GM23248 (cell line): ENCODE measurements at regions not wholly inside any gene's neighbourhood (a gene's known extent, or its start where the extent isn't known, plus 50 kb on each side); places are given as distances from the start of the nearest gene placed in this dataset.

Experiments
- DNase-seq: peaks from one replicate; pipeline ENCODE4 v3.0.0-alpha.2; 2015
- H2AFZ ChIP-seq: fragments of 200-600 bp; sonication (generic); 2 replicates; pipeline ENCODE4 v1.6.1; 2016; ENCODE audit warnings: antibody characterized with exemption
- H3F3A ChIP-seq: fragments of 200-600 bp; sonication (generic); 2 replicates; pipeline ENCODE4 v1.6.1; 2016; ENCODE audit warnings: mild to moderate bottlenecking, antibody characterized with exemption, mixed run types; ENCODE audit not compliant: insufficient read depth
- H3K27ac ChIP-seq: fragments of 200-600 bp; sonication (generic); 2 replicates; pipeline ENCODE4 v1.5.1; 2016; ENCODE audit warnings: mild to moderate bottlenecking
- H3K27me3 ChIP-seq: fragments of 200-600 bp; sonication (generic); replicated peaks from 2 replicates; pipeline ENCODE4 v1.6.1; 2016; ENCODE audit warnings: mild to moderate bottlenecking; ENCODE audit not compliant: insufficient read depth
- H3K36me3 ChIP-seq: fragments of 200-600 bp; sonication (generic); 2 replicates; pipeline ENCODE4 v1.6.1; 2016; ENCODE audit warnings: low read depth, mild to moderate bottlenecking
- H3K4me1 ChIP-seq: fragments of 200-600 bp; sonication (generic); 2 replicates; pipeline ENCODE4 v1.6.1; 2016; ENCODE audit warnings: mild to moderate bottlenecking; ENCODE audit not compliant: insufficient read depth
- H3K4me2 ChIP-seq: fragments of 200-600 bp; sonication (generic); one replicate; pipeline ENCODE4 v1.6.1; 2016; ENCODE audit warnings: mild to moderate bottlenecking; ENCODE audit not compliant: unreplicated experiment
- H3K4me3 ChIP-seq: fragments of 200-600 bp; sonication (generic); 2 replicates; pipeline ENCODE4 v1.5.1; 2016; ENCODE audit warnings: mild to moderate bottlenecking
- H3K79me2 ChIP-seq: fragments of 200-600 bp; sonication (generic); 2 replicates; pipeline ENCODE4 v1.6.1; 2016; ENCODE audit warnings: mild to moderate bottlenecking; ENCODE audit not compliant: insufficient read depth
- H3K9ac ChIP-seq: fragments of 200-600 bp; sonication (generic); 2 replicates; pipeline ENCODE4 v1.6.1; 2016; ENCODE audit warnings: mild to moderate bottlenecking
- H3K9me2 ChIP-seq: fragments of 200-600 bp; sonication (generic); 2 replicates; pipeline ENCODE4 v1.6.1; 2016; ENCODE audit warnings: mixed run types, mild to moderate bottlenecking, moderate library complexity; ENCODE audit not compliant: insufficient read depth
- H3K9me3 ChIP-seq: fragments of 200-600 bp; sonication (generic); one replicate; pipeline ENCODE4 v1.6.1; 2017; ENCODE audit warnings: low read depth
- H4K20me1 ChIP-seq: fragments of 200-600 bp; sonication (generic); 2 replicates; pipeline ENCODE4 v1.6.0; 2016; ENCODE audit not compliant: insufficient read depth
- EZH2 ChIP-seq: fragments of 200-600 bp; sonication (generic); IDR thresholded peaks from 2 replicates; pipeline ENCODE4 v1.6.1; 2018; ENCODE audit warnings: antibody characterized with exemption, mild to moderate bottlenecking; ENCODE audit not compliant: insufficient read depth, poor library complexity, severe bottlenecking
- EZH2phosphoT487 ChIP-seq: fragments of 200-600 bp; sonication (generic); IDR thresholded peaks from 2 replicates; pipeline ENCODE4 v1.6.1; 2018; ENCODE audit warnings: antibody characterized with exemption, moderate library complexity, mild to moderate bottlenecking, low read depth; ENCODE audit not compliant: insufficient read depth
- WGBS, 2 experiments: methylation state at CpG; one replicate each; pipeline ENCODE4 v1.1.6; 2015 to 2017; ENCODE audit warnings: low lambda C conversion rate in 2 of 2, low coverage in 1 of 2; ENCODE audit errors: missing lambda C conversion rate in 2 of 2; 5-methylcytosine and 5-hydroxymethylcytosine counted together
- in situ Hi-C: fragments of 300-500 bp; cut with MboI; formaldehyde crosslinking; loops from 2 replicates; pipeline ENCODE4 v1.15.0; 2020

DNA sequence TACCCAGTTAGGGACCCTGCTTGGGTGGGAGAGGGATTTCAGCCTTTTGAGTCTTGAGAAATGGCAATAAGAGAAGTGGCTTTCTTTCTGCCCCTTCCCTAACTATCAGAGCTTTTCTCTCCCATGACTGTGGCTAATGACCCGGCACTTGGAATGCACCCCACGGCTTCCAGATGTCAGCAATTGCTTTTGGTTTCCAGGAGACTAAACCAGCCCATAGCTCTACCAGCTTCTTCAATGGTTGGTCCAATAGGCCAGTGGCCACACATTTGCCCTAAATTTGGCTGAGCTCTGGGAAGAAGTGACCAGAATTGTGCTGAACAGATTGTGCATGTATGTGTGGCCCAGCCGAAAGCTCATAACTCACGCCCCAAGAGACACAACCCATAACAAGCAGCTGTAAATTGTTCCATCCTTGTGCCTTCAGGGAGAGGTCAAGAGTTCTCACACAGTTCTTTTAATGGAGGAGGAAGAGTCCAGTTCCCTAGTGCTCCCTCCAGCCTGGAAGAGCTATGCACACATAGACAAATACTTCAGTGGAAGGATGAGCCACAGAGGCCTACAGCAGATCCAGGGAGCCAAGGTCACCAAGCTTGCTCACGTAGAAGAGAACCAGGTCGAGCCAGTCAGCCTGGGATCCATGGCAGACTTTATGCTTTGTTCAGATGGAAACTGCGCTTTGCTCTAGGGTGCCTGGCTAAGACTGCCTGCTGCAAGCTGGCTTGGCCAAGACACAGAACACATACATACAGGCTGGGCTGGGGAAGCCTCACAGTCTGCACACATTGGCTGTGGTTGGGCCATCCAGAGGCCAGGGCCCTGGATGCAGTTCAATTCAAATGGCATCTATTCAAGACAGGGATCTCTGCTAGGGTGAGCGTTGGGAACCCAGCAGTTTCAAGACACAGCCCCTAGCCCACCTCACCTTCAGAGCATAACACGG is 131.8 kb upstream of the HABP2 start:
- in situ Hi-C loops = no loop called here
- H3K36me3 ChIP-seq = no peaks in the 10 kb centered on the region
- no peaks in the 10 kb centered on the region for H3K9me3 ChIP-seq
- no peaks in the 10 kb centered on the region for H3K9me2 ChIP-seq
- H2AFZ ChIP-seq = no peak overlapping the region
- no peaks in the 10 kb centered on the region for H3K79me2 ChIP-seq
- no peak overlapping the region for H3K27ac ChIP-seq
- H4K20me1 ChIP-seq = no peaks in the 10 kb centered on the region
- H3K9ac ChIP-seq = no peak overlapping the region
- no peaks in the 10 kb centered on the region for H3K27me3 ChIP-seq
- DNase-seq = no peak
- H3F3A ChIP-seq = 0 out of 2 replicates have a peak, but pooled peaks cover 4% of the 10 kb centered on the region
- no peak for TF ChIP-seq EZH2phosphoT487
- no peak for TF ChIP-seq EZH2
- 0 out of 2 replicates have a peak, but pooled peaks cover 4% of the 10 kb centered on the region for H3K4me1 ChIP-seq
- 43 to 49% methylated on average over 9 of the region's 9 CpGs for WGBS, 2 experiments
- no peak overlapping the region for H3K4me3 ChIP-seq
- H3K4me2 ChIP-seq = no peak overlapping the region

DNA sequence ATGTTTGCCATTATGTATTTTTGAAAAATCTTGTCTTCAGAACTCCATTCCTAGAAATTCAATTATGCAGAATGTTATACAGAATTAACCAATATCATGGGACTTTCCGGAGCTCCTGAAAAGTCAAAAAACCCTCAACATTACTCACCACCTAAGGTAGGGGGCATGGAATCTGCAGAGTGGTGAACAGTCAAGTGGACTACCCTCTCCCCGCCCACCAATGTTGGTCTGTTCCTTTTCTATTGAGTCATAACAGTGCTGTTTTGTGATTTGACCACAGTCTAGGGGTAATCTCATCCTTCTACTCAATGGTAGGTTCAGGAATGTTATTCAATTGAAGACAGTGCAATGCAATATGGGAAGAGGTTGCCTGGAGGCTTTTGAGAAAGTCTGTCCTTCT is 130.5 kb upstream of the HABP2 start:
- no peaks in the 10 kb centered on the region for H3K27me3 ChIP-seq
- H3F3A ChIP-seq = 0 out of 2 replicates have a peak, but pooled peaks cover 4% of the 10 kb centered on the region
- H4K20me1 ChIP-seq = no peaks in the 10 kb centered on the region
- TF ChIP-seq EZH2 (no peak), EZH2phosphoT487 (no peak)
- no peak for DNase-seq
- in situ Hi-C loops = no loop called here
- no peaks in the 10 kb centered on the region for H3K9me3 ChIP-seq
- H3K4me2 ChIP-seq = no peak overlapping the region
- no peak overlapping the region for H2AFZ ChIP-seq
- H3K9ac ChIP-seq = no peak overlapping the region
- H3K4me1 ChIP-seq = 0 out of 2 replicates have a peak, but pooled peaks cover 4% of the 10 kb centered on the region
- H3K36me3 ChIP-seq = no peaks in the 10 kb centered on the region
- H3K9me2 ChIP-seq = no peaks in the 10 kb centered on the region
- no peaks in the 10 kb centered on the region for H3K79me2 ChIP-seq
- 83 to 93% methylated on average over 2 of the region's 2 CpGs for WGBS, 2 experiments
- no peak overlapping the region for H3K4me3 ChIP-seq
- no peak overlapping the region for H3K27ac ChIP-seq

DNA sequence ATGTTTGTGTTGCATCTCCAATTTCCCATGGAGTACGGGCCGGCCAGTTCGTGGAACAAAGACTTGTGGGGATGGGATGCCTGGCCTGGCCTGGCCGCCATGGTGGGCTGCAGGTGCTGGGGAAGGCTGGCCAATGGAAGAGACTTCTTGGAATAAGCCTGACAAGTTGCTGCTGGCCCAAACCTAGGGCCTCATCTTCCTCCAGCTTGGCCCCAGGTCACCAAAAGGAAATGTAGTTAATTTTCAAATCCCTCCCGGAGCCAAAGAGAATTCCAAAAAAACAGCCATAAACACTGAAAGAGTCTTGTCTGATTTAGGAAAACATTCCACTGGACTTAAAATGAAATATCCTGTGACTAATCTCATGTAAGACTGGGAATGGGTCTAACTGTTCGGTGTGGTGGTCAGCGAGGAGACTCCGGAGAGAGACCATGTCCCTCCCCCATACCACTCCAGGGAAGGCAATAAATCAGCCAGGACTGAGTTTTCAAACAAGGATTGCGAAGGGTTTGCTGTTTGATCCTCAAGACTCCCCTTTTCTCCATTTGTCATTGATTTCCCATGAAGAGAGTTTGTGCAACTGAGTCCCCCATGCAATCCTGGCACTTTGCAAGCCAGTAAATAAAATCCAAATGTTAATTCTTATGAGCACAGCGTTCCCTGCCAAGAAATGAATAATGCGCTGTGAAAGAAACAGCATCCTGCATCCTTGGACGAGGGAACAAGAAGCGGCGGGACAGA is 128.7 kb upstream of the HABP2 start:
- TF ChIP-seq EZH2phosphoT487 = no peak
- no peak for TF ChIP-seq EZH2
- 8 to 12% methylated on average over 14 of the region's 14 CpGs for WGBS, 2 experiments
- Histone ChIP-seq H3K9ac (no peak overlapping the region), H4K20me1 (no peaks in the 10 kb centered on the region), H3K36me3 (no peaks in the 10 kb centered on the region), H3K4me1 (0 out of 2 replicates have a peak, but pooled peaks cover 4% of the 10 kb centered on the region), H3K27ac (no peak overlapping the region), H3K9me3 (no peaks in the 10 kb centered on the region), H3K4me2 (no peak overlapping the region), H3K79me2 (no peaks in the 10 kb centered on the region), H2AFZ (no peak overlapping the region), H3F3A (0 out of 2 replicates have a peak, but pooled peaks cover 4% of the 10 kb centered on the region), H3K9me2 (no peaks in the 10 kb centered on the region), H3K4me3 (no peak overlapping the region), H3K27me3 (peaks cover under 1% of the 10 kb centered on the region; the same call in 1 of the 2 replicates)
- peak; percentile 51 for DNase-seq
- in situ Hi-C loops = no loop called here

DNA sequence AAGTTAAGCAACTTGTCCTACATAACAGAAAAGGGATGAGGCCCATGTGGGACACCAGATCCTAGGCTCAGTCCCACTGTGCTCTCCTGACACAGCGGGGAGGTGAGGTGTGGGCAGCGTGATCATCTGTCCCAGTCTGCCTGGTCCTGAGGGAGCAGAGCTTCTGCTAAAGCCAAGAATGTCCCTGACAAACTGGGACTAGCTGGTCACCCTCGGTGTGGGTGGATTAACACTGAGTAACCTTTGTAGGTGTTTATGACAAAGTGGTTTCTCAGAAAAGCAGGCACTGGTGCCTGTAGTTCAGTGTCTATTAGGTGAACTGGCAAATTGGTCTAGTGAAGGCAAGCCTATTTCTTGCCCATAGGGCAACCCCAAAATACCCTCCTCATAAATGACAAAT is 127.8 kb upstream of the HABP2 start:
- 89 to 100% methylated on average over 3 of the region's 3 CpGs for WGBS, 2 experiments
- H3F3A ChIP-seq = 0 out of 2 replicates have a peak, but pooled peaks cover 4% of the 10 kb centered on the region
- H3K4me2 ChIP-seq = no peak overlapping the region

More for the DNA sequence above, 127.8 kb upstream of the HABP2 start:
- H3K36me3 ChIP-seq = no peaks in the 10 kb centered on the region
- H3K4me1 ChIP-seq = 0 out of 2 replicates have a peak, but pooled peaks cover 4% of the 10 kb centered on the region
- peaks cover 5% of the 10 kb centered on the region; the same call in 1 of the 2 replicates for H3K27me3 ChIP-seq
- H3K9me3 ChIP-seq = no peaks in the 10 kb centered on the region
- no peak overlapping the region for H3K4me3 ChIP-seq
- H3K27ac ChIP-seq = no peak overlapping the region
- TF ChIP-seq EZH2 (no peak), EZH2phosphoT487 (no peak)
- no peaks in the 10 kb centered on the region for H4K20me1 ChIP-seq
- DNase-seq = no peak
- H3K9me2 ChIP-seq = no peaks in the 10 kb centered on the region
- in situ Hi-C loops = no loop called here
- H2AFZ ChIP-seq = no peak overlapping the region
- H3K79me2 ChIP-seq = no peaks in the 10 kb centered on the region
- no peak overlapping the region for H3K9ac ChIP-seq
